A673 (cell line): ENCODE measurements at regions not wholly inside any gene's neighbourhood (a gene's known extent, or its start where the extent isn't known, plus 50 kb on each side); places are given as distances from the start of the nearest gene placed in this dataset.

Experiments
- EZH2 ChIP-seq: fragments of 200-600 bp; sonication (generic); IDR thresholded peaks from 2 replicates; pipeline ENCODE4 v1.6.1; 2017; ENCODE audit warnings: borderline replicate concordance, low read depth, mild to moderate bottlenecking, mixed read lengths, antibody characterized with exemption, low read length; ENCODE audit not compliant: poor library complexity, severe bottlenecking
- TF ChIP-seq, protein P1 (sequence below): fragments of 300-800, 200-600 bp; sonication (generic); conservative IDR thresholded peaks from 2 replicates; pipeline ENCODE4 v1.5.1; 2017; ENCODE audit warnings: low read depth, mild to moderate bottlenecking, antibody characterized with exemption, low read length, moderate library complexity, mixed read lengths

DNA sequence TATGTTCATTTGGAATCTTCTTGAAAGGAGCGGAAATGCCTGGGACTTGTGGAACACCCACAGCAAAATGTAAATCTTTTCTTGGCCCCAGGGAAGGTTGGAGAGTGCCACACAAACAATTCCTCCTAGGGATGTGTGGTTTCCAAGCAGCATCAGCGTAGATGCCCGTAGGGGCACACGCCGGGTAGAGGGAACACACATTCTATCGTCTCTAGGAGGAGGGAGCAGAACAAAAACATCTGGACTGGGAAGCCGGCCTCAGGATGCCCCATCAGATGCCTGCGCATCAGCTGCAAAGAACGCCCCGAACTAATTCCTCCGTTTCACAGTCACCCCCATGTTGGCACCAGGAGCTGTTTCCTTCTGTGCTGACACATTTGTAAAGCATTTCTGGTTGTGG is 357.9 kb upstream of the ZFHX3 start:
- TF ChIP-seq, protein P1, sequence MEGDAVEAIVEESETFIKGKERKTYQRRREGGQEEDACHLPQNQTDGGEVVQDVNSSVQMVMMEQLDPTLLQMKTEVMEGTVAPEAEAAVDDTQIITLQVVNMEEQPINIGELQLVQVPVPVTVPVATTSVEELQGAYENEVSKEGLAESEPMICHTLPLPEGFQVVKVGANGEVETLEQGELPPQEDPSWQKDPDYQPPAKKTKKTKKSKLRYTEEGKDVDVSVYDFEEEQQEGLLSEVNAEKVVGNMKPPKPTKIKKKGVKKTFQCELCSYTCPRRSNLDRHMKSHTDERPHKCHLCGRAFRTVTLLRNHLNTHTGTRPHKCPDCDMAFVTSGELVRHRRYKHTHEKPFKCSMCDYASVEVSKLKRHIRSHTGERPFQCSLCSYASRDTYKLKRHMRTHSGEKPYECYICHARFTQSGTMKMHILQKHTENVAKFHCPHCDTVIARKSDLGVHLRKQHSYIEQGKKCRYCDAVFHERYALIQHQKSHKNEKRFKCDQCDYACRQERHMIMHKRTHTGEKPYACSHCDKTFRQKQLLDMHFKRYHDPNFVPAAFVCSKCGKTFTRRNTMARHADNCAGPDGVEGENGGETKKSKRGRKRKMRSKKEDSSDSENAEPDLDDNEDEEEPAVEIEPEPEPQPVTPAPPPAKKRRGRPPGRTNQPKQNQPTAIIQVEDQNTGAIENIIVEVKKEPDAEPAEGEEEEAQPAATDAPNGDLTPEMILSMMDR, result no peak
- TF ChIP-seq EZH2, result no peak
